SK-N-DZ (cell line): ENCODE measurements at regions not wholly inside any gene's neighbourhood (a gene's known extent, or its start where the extent isn't known, plus 50 kb on each side); places are given as distances from the start of the nearest gene placed in this dataset.
"Not testable (repeated sequence)": the region's sequence is repeated elsewhere in the genome, so short reads cannot be mapped to it uniquely, and the experiment has no call there.

ENCODE experiments used
- DNase-seq: peaks from one replicate; pipeline ENCODE4 v3.0.0-alpha.2; 2015; ENCODE audit warnings: low spot score

DNA sequence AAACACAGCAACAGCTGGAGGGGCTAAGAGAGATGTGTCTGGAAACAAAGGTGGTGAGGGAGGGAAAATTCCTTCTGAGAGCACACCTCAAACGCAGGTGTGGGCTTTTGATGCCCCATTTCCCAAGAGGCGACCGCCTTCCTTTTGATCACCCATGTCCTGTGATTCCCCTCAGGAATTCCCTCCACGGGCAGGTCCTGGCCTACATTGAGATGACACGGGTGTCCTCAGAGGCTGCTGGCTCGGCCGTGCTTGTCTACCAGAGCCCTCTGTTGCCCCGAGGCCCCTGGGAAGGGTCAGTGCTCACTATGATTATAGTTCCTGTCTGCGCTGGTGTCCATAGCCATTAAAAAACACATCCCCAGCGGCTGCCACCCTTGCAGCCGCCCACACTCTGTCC is 242.6 kb downstream of the TFAP2C start:
- no peak for DNase-seq

DNA sequence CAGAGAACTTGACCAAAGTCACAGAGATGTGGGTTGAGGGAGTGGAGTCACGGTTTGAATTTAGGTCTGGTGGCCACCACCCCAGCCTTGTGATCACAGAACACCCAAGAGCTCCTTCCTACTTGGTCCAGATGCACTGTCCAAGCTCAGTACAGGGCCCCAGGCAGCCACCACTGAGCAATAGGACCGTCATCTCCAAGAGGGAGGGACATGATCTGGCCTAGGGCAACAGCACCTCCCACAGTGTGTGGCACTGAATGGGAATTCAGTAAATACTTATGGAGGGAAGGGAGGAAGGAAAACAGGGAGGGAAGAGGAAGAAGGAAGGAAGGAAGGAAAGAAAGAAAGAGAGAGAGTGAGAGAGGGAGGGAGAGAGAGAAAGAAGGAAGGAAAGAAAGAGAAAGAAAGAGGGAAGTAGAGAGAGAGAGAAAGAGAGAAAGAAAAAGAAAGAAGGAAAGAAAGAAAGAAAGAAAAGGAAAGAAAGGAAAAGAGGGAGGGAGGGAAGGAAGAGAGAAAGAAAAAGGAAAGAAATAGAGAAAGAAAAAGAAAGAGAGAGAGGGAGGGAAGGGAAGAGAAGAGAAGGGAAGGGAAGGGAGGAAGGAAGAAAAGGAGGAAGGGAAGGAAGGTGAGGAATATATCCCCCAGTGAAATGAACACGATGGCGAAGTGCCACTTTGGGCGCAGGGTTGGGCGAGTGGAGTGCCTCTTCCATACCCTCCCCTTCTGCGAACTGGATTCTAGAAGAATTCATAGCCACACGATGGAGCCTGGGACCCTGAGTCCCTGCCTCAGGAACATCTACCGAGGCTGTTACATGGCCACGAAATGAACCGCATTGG is 243.7 kb downstream of the TFAP2C start:
- DNase-seq: no peak

DNA sequence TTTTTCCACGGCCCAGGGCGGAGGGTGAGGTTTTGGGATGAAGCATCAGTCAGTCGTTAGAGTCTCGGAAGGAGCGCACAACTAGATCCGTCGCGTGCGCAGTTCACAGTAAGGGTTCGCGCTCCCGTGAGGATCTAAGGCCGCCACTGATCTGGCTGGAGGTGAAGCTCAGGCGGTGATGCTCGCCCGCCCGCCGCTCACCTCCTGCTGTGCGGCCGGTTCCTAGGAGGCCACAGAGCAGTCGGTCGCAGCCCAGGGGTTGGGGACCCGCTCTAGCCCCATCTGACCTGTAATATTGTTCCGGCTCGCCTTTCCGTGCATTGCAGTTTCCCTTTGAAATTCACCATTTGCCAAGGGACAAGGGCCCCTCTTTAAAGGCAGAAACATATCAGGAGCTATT is 244.7 kb downstream of the TFAP2C start:
- no peak for DNase-seq

DNA sequence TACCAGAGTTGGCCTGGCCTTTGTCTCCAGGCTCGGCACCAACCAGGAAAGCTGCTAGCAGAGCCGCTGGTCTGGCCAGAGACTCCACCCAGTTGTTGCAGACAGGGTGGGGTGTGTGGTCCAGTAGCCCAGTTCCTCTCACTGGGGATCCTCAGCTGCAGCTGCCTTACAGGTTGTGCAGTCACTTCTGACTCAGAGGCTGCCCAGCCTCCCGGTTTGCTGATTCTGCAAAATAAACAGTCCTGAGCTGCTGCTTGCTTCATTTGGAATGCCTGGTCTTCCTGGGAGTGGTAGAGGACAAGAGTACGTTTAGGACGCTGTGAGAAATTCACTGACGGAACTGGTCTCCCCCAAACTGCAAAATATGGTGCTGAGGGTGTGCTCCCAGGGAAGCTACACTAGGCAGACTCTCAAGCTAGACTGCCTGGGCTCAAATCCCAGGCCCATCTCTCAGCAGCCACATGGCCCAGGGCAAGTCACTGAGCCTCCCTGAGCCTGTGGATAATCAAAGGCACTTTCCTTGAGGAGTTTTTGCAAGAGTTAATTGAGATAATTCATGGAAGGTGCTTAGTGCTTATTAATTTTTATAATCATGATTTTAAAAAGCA is 246.1 kb downstream of the TFAP2C start:
- DNase-seq: no peak

DNA sequence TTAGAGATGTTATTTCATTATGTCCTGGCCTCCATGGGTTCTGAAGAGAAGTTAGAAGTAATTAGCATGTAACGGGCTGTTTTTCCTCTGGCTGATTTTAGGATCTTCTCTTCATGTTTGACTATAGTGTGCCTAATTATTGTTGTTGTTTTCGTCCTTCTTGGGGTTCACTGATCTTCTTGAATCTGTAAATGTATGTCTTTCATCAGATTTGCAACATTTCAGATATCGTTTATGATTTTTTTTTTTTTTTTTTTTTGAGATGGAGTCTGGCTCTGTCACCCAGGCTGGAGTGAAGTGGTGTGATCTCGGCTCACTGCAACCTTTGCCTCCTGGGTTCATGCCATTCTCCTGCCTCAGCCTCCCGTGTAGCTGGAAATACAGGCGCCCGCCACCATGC is 246.7 kb downstream of the TFAP2C start:
- DNase-seq: no peak

DNA sequence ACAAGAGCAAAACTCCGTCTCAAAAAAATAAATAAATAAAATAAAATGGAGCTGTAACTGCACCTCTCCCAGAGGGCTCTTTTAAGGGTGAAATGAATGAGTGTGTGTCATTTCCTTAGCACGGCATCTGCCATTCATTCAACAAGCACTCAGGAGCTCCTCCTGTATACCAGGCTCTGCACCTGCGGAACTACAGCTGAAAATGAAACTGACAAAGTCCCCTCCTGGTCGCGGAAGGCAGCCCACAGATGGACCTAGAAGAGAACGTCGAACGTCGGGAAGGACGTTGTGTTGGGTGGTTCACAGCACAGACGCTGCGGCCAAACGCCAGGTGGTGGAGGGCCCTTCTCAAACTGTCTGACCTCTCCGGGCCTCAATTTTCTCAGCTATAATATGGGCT is 256.4 kb downstream of the TFAP2C start:
- DNase-seq: no peak

DNA sequence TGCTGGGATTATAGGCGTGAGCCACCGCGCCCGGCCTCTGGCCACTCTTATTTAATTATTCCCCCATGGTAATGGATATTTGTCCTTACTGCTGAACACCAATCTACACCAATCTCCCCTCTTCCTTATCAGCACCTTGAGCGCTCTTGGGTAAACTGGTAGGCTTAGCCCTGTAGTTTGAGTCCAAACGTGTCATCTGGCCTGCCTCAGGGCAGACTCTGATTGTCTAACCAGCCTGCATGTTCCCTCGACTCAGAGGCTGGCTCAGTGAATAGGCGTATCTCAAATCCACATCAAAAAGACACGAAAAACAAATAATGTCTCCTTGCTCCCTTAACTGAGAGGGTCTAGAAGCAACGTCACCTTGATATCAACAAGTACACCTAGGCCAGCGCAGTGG is 260.9 kb downstream of the TFAP2C start:
- no peak for DNase-seq

DNA sequence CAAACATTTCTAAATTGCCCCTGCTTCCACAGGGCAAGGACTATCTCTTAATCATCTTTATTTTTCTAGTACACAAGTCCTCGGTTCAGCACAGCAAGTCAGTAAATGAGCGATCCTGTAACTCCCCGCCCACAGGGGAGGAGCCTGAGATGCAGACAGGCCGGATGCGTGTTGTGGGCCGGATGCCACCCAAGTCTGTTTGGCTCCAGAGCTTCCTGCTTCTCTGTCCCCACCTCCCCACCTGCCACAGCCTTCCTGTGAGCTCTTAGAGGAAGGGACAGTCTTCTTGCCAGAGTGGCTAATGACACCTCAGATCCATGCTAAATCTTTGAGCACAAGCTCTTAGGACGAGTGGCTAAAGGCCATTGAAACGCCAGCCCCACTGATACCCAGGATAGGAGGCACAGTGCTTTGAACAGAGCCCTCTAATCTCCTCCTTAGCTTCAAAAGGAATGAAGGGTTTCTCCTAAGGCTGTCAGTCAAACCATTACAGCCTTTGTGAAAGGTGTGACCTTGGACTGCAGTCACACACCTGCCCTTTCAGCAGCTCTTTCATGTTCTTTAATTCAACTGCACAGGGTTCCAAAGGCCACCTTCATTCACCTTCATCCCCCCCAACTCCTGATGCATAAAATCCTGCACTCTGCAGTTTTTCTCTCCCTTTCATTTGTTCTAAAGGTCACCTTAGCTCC is 264.3 kb downstream of the TFAP2C start:
- DNase-seq: no peak

DNA sequence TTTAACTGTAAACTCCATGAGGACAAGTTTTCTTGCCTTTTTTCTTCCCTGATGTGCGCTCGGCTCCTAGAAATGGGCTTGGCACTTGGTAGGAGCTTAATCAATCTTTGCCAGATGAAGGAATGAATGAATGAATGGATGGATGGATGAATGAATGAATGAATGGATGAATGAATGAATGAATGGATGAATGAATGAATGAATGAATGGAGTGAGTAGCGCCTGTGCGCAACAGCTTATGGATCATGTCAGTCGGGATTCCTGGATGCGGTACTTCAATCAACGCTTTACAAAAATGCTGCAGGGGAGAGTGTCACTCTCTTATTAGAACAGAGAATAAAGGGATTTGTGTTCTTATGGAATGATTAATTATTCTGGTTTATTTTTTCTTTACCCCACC is 267.3 kb downstream of the TFAP2C start:
- no peak for DNase-seq

DNA sequence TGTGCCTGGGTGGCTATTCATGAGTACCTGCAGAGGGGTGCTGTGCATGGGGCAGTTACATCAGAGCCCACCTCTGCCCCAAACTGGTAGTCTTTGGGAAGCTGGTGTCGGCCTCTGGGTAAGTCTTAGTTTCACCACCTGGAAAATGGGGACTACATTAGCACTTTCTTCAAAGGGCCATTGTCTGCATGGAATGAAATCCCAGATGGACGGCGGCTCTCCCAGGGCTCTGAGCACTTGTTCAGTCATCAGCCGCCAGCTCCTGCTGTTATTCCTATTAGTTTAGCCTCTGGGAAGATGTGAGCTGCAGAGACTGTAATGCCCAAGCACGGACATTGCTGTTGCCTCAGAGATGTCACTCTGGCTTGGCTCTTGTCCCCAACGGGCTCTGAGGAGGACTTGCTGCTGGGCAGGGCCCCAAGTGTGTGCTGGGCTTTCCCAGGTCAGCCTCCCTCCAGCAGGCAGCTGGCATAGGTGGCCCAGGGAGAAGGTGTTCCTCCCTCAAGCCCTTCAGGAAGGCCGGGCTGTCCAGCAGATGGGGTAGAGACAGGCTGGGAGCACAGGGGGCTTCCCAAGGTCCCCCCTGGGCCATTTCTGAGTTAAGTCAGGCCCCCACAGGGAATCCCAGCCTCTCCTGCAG is 268.3 kb downstream of the TFAP2C start:
- no peak for DNase-seq

DNA sequence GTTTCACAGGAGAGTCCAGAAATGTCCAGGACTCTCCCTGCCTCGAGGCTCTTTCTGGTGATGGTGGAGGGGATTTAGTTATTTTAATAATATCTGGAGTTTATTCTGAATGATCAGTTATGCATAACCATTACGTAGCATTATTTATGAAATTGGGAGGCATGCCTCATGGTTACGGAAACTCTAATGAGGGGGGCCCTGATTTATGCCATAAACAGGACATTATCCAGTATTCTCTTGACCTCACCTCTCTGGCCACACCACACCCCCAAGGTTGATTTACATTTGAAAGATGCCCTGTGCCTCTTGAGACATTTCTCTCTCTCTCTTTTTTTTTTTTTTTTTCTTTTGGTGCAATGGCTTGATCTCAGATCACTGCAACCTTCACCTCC is 268.8 kb downstream of the TFAP2C start:
- DNase-seq: no peak

DNA sequence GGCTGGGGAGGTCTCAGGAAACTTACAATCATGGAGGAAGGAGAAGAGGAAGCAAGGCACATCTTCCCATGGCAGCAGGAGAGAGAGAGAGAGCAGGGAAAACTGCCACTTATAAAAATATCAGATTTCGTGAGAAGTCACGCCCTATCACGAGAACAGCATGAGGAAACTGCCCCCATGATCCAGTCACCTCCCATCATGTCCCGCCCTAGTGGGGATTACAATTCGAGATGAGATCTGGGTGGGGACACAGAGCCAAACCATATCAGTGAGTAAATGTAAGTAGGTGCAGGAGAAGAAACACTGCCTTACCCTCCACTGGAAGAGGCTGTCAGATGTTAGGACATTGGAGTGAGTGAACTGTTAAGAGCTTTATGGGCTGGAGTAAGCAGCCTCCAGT is 270.4 kb downstream of the TFAP2C start:
- DNase-seq: no peak

DNA sequence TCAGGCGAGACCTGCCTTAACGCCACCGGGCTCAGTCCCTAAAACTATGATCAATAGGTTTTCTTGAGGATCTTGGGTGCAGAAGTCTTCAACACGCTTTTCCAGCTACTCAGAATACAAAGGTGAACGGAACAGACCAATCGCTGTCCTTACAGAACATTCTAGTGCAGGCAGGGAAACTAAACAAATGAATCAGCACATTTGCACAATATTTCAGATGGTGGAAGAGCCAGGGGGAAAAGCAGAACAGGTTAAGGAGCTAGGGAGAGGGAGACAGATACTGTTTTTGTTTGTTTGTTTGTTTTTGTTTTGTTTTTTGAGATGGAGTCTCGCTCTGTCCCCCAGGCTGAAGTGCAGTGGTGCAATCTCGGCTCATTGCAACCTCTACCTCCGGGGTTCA is 271.1 kb downstream of the TFAP2C start:
- DNase-seq: no peak

DNA sequence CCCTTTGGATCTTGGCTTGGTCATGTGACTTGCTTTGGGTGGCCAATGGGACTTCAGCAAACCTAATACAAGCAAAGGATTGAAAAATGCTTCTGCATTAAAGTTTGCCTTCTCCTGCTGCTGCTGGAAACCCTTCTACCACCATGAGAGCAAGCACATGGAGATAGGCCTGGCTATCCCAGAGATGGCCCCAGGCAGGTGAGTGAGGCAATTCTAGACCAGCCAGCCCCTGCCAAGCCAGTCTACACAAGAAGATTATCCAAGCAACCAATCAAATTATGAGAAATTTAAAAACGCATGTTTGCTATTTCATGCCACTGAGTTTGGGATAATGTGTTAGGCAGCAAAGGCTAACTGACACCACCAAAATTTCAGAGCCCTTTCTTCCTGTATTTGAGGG is 274.3 kb downstream of the TFAP2C start:
- no peak for DNase-seq

DNA sequence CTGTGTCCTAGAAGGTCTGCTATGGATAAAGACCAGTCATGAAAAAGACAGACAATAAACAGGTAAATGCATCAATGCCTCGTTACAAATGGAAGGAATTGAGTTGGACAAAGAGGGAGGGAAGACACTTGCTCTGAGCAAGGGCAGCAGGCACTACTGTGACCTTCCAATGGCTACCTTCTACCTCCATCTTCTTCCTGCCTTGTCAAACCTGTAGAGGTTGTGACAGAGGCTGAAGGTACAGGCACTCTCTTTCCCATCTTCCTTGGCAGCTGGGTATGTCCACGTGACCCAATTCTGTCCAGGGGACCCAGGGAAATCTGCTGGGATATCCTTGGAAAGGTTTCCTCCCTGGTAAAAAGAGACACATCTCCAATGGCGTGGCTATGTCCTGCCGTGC is 274.8 kb downstream of the TFAP2C start:
- DNase-seq: no peak

DNA sequence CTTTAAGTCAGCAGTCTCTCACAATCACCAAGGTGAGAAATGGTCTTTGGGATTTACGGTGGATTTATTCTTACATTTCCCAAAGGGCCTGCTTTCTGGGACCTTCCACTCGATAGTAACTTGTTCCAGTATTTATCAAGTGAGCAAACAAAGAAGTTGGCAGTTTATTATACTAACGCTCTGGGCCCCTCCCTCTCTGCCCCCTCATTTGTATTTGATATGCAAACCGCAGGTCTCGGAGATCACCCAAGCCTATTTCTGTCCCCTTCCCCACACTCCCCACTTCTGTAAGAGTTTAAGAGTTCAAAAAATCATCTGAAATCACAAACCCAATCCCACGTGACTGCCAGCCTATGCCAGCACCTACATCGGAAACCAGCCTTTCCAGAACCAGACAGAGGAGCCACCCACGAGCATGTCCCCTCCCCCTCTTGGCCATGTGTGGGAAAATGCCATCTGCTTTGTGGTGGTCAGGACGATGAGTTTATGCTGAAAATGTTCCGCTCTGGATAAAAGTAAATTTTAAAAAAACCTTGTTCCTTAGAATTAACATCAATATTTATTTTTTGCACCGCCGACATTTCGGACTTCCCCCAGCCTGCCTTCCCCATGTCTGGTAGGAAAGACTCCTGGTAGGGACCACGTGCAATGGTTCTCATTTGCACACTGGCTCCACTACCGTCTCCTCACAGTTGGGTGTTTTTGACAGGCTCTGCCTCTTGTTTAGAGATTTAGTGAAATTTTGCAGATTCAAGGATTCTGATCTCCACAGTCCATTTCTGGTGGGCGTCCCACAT is 281.0 kb downstream of the TFAP2C start:
- DNase-seq: no peak

DNA sequence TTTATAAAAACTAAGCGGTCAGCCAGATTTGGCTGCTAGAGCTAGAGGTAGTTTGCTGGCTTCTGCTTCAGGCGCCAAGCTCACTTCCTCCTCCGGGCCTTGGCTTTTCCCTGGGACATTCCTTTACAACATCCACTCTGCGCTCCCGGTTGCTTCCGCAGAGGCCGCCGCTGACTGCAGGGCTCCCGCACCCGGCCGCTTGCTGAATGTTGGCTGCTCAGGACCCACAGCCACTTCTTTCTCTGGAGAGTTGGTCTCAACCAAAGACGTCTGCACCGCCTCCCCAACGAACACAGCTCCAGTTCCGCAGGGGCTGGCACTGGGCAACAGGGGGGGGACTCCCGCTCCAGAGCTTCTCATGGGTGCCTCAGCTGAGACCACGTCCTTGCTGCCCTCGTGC is 282.8 kb downstream of the TFAP2C start:
- DNase-seq: no peak

DNA sequence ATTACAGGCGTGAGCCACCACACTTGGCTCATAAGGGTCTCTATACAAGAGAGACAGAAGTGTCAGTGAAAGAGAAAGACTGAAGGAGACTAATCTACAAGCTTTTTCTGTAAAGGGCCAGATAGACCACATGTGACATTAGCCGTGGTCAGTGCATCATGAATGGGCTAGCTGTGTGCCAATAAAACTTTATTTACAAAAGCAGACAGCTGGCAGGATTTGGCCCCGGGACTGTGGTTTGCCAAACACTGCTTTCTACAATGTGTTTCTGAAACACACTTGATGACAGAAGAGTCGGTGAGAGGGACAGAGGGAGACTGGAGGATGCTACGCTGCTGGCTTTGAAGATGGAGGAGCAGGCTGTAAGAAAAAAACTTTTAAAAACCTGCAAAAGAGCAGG is 285.4 kb downstream of the TFAP2C start:
- no peak for DNase-seq

DNA sequence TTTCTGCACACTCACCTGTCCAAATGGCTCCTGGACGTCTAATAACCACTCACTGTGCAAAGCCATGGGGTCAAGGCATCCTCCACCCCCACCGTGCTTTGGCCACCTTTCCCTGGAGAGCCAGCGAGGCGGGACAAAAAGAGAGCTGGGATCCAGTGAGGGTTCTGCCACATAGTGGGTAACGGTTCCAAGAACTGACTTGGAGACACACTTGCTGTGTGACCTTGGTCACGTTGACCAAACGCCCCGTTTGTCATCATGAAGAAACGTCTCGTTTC is 287.2 kb downstream of the TFAP2C start:
- DNase-seq: no peak

DNA sequence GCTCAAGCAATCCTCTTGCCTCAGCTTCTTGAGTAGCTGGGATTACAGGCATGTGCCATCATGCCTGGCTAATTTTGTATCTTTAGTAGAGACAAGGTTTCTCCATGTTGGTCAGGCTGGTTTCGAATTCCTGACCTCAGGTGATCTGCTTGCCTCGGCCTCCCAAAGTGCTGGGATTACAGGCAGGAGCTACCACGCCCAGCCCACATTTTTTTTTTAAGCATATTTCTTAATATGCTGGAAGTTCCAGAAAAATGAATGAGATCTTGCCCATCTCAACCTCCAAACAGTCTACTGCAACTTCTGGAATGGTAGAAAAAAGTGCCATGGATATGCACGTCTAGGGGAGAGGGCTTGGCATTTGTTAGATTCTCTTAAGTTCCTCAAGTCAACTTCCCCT is 290.9 kb downstream of the TFAP2C start:
- not testable (repeated sequence) for DNase-seq

DNA sequence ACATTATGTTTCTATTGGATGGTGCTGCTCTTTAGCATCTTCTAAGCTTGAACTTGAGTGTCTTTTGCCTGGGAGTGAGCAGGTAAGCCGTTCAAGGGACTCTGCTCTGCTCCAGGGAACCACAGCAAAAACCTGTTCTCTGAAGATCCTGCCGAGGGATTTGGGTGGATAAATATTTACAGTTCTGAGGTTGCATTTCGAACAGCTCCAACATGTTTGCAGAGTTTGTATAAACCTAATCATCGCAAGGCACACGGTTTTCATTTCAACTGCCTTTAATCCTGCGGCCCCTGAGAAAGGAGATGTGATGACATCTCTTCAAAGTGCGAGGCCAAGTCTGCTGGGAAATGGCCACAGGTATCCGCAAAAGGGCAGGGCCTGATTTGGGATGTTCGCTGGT is 293.4 kb downstream of the TFAP2C start:
- no peak for DNase-seq
